Esophagus squamous epithelium (tissue), 5 donors: ENCODE measurements at regions not wholly inside any gene's neighbourhood (a gene's known extent, or its start where the extent isn't known, plus 50 kb on each side); places are given as distances from the start of the nearest gene placed in this dataset.
"Not testable (repeated sequence)": the region's sequence is repeated elsewhere in the genome, so short reads cannot be mapped to it uniquely, and the experiment has no call there.

Experiments
- DNase-seq: peaks from one replicate; lab custom pipeline; 2025; lab: John Stamatoyannopoulos, UW
- H3K27ac ChIP-seq, 4 donors: fragments of 200-600 bp; sonication (generic); one replicate each; pipeline ENCODE4 v1.5.1; 2016 to 2019; ENCODE audit warnings: mild to moderate bottlenecking in 1 of 4
- H3K27me3 ChIP-seq, 4 donors: fragments of 200-600 bp; sonication (generic); 1 replicate in 3 of 4; 2 replicates in 1 of 4; pipeline versions ENCODE4 v1.5.1 to v1.6.0; 2017 to 2021; ENCODE audit warnings: antibody characterized with exemption in 1 of 4
- H3K36me3 ChIP-seq, 3 donors: fragments of 200-600 bp; sonication (generic); one replicate each; pipeline ENCODE4 v1.5.1; 2016 to 2019
- H3K4me1 ChIP-seq, 3 donors: fragments of 200-600 bp; sonication (generic); one replicate each; pipeline ENCODE4 v1.5.1; 2017 to 2019
- H3K4me3 ChIP-seq, 4 donors: fragments of 200-600 bp; sonication (generic); 1 replicate in 3 of 4; 2 replicates in 1 of 4; pipeline ENCODE4 v1.5.1; 2016 to 2019; ENCODE audit warnings: mild to moderate bottlenecking in 2 of 4, moderate library complexity in 1 of 4
- H3K9me3 ChIP-seq, 3 donors: fragments of 200-600 bp; sonication (generic); one replicate each; pipeline ENCODE4 v1.5.1; 2016 to 2019
- CTCF ChIP-seq, 6 experiments: fragments of 450-650 bp in 4 of 6; fragments of 200-600 bp in 2 of 6; sonication (generic) in 2 of 6; IDR thresholded peaks; one replicate each; pipeline ENCODE4 v1.5.1; 2016 to 2019; ENCODE audit warnings: antibody characterized with exemption in 6 of 6, mild to moderate bottlenecking in 4 of 6, moderate library complexity in 4 of 6
- POLR2A ChIP-seq, 4 donors: fragments of 450-650 bp; IDR thresholded peaks; one replicate each; pipeline ENCODE4 v1.6.1; 2017; ENCODE audit warnings: antibody characterized with exemption in 4 of 4, mild to moderate bottlenecking in 4 of 4, moderate library complexity in 3 of 4
- WGBS, 2 donors: methylation state at CpG; one replicate each; pipeline ENCODE4 v1.1.5; 2018; 5-methylcytosine and 5-hydroxymethylcytosine counted together
- intact Hi-C: fragments of 100-400 bp; cut with DNase I; formaldehyde crosslinking; loops from one replicate; pipeline ENCODE4 v1.15.0; 2022
- donor health status: DM: yes; HTN: yes; CAD: no.

DNA sequence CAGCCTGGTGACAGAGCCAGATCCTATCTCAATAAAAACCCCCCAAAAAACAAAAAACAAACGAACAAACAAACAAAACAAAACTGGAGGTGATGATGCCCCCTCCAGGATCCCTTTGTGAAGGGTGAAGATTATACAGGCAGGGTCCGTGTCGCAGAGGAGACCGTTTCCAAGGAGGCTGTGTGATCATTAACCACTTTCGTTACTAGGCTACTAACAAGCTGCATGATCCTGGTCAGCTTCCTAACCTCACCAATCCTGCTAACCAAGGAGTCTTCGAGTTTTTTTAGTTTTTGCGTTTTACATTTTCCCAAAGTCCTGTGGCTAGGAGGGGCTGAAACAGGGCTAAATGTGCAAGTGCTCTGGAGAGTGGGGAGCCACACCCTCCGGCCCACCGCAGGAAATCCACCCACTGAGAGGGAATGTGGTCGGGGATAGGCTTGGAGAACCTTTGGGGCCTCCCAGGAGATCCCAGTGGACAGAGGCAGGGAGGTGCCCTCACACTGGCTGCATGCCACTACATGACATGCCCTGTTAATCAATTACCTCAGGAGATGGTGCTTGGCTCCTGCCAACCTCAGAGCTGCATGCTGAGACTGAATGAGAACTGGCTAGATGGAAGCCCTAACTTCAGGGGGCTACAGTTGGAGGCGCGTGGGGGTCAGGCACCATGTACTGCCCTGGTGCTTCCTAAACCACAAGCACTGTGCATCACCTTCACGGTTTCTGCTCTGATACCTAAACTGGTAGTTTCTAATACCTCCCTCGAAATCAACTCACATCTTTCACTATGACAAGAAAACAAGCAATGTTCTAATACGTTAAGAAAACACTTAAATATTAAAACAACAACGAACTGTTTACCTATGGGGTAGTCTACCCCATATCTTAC is 67.5 kb upstream of the RGPD5 start:
- Histone ChIP-seq H3K36me3 (no peaks in the 10 kb centered on the region), H3K9me3 (no peaks in the 10 kb centered on the region), H3K4me1 (peaks cover 7 to 67% (median 7%) of the 10 kb centered on the region in 3 donors), H3K27me3 (no peaks in the 10 kb centered on the region), H3K27ac (no peak overlapping the region), H3K4me3 (no peak overlapping the region)
- intact Hi-C loops = no loop called here
- DNase-seq = no peak
- 56 to 71% methylated on average over 13 to 14 of the region's 16 CpGs for WGBS, 2 donors
- TF ChIP-seq CTCF (IDR thresholded peaks at IDR 0.05) (no peak), POLR2A (IDR thresholded peaks at IDR 0.05) (no peak)

DNA sequence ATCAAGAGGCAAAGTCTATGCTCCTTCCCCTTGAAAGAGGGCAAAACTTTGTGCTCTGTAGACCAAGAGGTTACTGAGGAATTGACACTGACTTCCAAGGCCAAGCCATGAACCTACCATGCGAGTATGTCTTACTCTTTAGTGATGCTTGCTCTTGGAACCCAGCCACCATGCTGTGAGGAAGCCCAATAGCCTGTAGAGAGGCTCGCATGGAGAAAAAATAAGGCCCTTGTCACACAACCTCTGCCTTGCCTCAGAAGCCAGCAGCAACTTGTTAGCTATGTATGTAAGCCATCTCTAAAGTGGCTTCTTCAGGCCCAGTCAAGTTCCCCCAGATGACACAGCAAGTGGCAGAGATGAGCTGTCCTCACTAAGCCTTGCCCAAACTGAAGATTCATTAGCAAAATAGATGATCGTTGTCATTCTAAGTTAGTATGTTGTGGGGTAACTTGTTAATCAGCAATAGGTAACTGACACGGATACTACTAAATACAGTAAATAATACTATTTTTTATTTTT is 66.1 kb upstream of the RGPD5 start:
- DNase-seq = no peak
- Histone ChIP-seq H3K27ac (no peak overlapping the region), H3K9me3 (no peaks in the 10 kb centered on the region), H3K36me3 (no peaks in the 10 kb centered on the region), H3K4me1 (peaks cover 3 to 55% (median 5%) of the 10 kb centered on the region in 3 donors), H3K4me3 (no peak overlapping the region), H3K27me3 (no peaks in the 10 kb centered on the region)
- 67 to 74% methylated on average over 4 of the region's 4 CpGs for WGBS, 2 donors
- TF ChIP-seq POLR2A (IDR thresholded peaks at IDR 0.05) = no peak
- no peak for TF ChIP-seq CTCF (IDR thresholded peaks at IDR 0.05)
- intact Hi-C loops = no loop called here

GRCh38 chr2:109733746-109734145 is 60.4 kb upstream of the RGPD5 start:
- H3K9me3 ChIP-seq, H3K27ac ChIP-seq, H3K4me3 ChIP-seq, H3K27me3 ChIP-seq, intact Hi-C loops, DNase-seq, H3K36me3 ChIP-seq: not testable (repeated sequence)
- H3K4me1 ChIP-seq = peaks cover 5 to 33% (median 7%) of the 10 kb centered on the region in 3 donors
- WGBS, 2 donors = 90% methylated on average over 13 to 14 of the region's 14 CpGs

GRCh38 chr2:109736177-109736827 is 57.8 kb upstream of the RGPD5 start:
- Histone ChIP-seq H3K4me3 (no peak overlapping the region), H3K27me3 (no peaks in the 10 kb centered on the region), H3K4me1 (peaks cover 4 to 16% (median 5%) of the 10 kb centered on the region in 3 donors), H3K27ac (peak overlapping the region in 3 of 4 donors; percentile 24 to 64 (median 56)), H3K9me3 (no peaks in the 10 kb centered on the region), H3K36me3 (no peaks in the 10 kb centered on the region)
- intact Hi-C loops = no loop called here
- TF ChIP-seq CTCF (IDR thresholded peaks at IDR 0.05) (peak; percentile 50 to 83 (median 72)), POLR2A (IDR thresholded peaks at IDR 0.05) (no peak)
- DNase-seq = no peak
- WGBS, 2 donors = 18 to 33% methylated on average over 15 of the region's 15 CpGs
